ENCODE measurements at regions not wholly inside any gene's neighbourhood (a gene's known extent, or its start where the extent isn't known, plus 50 kb on each side); places are given as distances from the start of the nearest gene placed in this dataset.

DNA sequence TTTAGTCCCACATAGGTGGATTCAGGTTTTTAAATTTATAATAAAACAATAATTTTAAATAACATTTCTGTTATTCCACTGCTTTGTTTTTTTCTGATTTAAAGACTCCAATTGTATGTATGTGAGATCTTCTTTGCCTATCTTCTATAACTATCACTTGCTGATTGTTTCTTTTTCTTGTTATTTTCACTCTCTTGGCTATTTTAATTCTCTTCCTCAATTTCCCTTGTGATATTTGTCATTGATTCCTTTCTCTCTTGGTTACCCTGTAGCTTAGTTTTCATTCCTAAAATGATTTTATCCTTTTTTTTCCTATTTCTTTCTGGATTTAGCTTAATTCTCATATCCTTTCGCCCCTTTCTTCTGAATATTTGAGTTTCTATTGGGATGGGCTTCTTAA, 227.3 kb upstream of the TENT5A start:
- H3K4me3 ChIP-seq (replicated peaks; ENCODE audit: low read depth, low read length), result no peak overlapping the region
- TF ChIP-seq, protein P1, sequence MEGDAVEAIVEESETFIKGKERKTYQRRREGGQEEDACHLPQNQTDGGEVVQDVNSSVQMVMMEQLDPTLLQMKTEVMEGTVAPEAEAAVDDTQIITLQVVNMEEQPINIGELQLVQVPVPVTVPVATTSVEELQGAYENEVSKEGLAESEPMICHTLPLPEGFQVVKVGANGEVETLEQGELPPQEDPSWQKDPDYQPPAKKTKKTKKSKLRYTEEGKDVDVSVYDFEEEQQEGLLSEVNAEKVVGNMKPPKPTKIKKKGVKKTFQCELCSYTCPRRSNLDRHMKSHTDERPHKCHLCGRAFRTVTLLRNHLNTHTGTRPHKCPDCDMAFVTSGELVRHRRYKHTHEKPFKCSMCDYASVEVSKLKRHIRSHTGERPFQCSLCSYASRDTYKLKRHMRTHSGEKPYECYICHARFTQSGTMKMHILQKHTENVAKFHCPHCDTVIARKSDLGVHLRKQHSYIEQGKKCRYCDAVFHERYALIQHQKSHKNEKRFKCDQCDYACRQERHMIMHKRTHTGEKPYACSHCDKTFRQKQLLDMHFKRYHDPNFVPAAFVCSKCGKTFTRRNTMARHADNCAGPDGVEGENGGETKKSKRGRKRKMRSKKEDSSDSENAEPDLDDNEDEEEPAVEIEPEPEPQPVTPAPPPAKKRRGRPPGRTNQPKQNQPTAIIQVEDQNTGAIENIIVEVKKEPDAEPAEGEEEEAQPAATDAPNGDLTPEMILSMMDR (IDR thresholded peaks at IDR 0.05; ENCODE audit: low read depth, low read length, missing control alignments), result no peak
- no peak for DNase-seq (ENCODE audit: extremely low read depth, low read depth)

DNA sequence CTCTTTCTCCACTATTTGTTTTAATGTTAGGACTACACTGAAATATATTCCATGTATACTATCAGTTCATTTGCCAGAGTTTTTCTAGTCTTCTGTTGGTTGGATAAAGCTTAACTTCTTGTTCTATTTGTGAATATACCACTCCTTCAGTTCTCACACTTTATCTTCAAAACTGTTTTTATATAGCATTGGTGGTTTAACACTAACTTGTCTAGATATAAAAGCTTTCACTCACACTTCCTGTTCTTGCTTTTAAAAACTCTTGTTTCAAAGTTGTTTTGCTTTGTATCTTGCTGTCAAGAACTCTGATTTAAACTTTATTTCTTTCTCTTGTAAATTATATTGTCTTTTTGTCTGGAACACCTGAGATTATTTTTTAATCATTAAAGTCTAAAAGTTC, 226.8 kb upstream of the TENT5A start:
- no peak for DNase-seq (ENCODE audit: extremely low read depth, low read depth)
- H3K4me3 ChIP-seq (replicated peaks; ENCODE audit: low read depth, low read length), result no peak overlapping the region
- TF ChIP-seq, protein P1 (IDR thresholded peaks at IDR 0.05; ENCODE audit: low read depth, low read length, missing control alignments), result no peak

DNA sequence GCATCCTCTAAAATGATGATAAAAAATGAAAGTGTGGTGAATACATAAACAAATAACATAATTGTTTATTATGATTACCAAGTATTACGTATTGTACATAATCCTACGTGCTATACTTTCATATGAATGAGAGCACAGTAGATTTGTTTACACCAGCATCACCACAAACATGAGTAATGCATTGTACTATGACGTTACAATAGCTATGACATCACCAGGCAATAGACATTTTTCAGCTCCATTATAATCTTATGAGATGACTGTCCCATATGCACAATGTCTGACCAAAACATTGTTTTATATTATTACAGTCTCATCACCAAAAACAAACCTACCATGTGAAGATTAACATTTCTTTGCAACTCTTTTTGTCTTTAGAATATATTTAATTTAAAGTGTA, 225.7 kb upstream of the TENT5A start:
- no peak for DNase-seq (ENCODE audit: extremely low read depth, low read depth)
- TF ChIP-seq, protein P1 (IDR thresholded peaks at IDR 0.05; ENCODE audit: low read depth, low read length, missing control alignments), result no peak
- no peak overlapping the region for H3K4me3 ChIP-seq (replicated peaks; ENCODE audit: low read depth, low read length)

DNA sequence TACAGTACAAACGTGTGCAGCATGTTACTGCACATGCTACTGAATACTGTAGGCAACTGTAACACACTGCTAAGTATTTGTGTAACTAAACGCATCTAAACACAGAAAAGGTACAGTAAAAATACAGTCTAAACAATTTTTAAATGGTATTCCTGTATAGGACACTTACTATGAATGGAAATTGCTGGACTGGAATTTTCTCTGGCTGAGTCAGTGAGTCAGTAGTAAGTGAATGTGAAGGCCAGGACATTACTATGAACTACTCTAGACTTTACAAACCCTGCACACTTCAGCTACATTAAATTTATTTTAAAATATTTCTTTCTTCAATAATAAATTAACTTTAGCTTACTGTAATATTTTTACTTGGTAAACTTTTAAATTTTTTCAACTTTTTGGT, 225.0 kb upstream of the TENT5A start:
- TF ChIP-seq, protein P1 (IDR thresholded peaks at IDR 0.05; ENCODE audit: low read depth, low read length, missing control alignments), result no peak
- no peak overlapping the region for H3K4me3 ChIP-seq (replicated peaks; ENCODE audit: low read depth, low read length)
- DNase-seq (ENCODE audit: extremely low read depth, low read depth), result no peak

DNA sequence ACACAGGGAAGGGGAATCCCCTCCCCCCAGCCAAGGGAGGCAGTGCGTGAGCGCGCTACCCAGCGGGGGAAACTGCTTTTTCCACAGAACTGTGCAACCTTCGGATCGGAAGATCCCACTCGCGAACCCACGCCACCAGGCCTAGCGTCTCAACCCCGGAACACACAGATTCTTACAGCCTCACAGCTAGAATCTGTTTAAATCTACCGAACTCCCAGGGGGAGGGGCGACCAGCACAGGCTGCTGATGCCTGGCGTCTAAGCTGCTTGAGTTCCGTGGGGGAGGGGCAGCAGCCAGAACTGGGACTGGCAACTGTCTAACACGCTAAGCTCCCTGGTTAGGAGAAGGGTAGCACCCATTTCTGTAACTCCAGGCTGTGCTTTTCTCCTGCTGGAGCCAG, 217.3 kb upstream of the TENT5A start:
- no peak for DNase-seq (ENCODE audit: extremely low read depth, low read depth)

DNA sequence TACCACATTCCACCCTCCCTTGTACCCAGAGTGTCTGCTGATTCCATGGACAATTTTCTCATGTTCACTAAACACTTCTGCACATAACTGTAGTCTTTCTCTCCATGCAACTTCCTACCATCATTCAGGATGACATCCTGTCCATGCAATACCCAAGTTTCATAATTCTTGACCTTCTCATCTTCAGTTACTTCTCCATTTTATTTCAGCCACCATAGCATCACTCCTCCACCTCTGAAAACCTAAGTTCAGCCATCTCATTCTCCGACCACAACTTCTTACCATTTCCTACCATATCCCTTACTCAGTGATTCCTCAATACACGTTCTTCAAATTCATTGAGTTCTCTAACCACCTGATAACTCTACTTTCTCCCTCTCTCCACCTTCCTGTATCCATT, 216.5 kb upstream of the TENT5A start:
- no peak for DNase-seq (ENCODE audit: extremely low read depth, low read depth)
- no peak overlapping the region for H3K4me3 ChIP-seq (replicated peaks; ENCODE audit: low read depth, low read length)
- TF ChIP-seq, protein P1 (IDR thresholded peaks at IDR 0.05; ENCODE audit: low read depth, low read length, missing control alignments), result no peak

More for the DNA sequence above, 217.3 kb upstream of the TENT5A start:
- TF ChIP-seq, protein P1 (IDR thresholded peaks at IDR 0.05; ENCODE audit: low read depth, low read length, missing control alignments), result no peak
- H3K4me3 ChIP-seq (replicated peaks; ENCODE audit: low read depth, low read length), result no peak overlapping the region

DNA sequence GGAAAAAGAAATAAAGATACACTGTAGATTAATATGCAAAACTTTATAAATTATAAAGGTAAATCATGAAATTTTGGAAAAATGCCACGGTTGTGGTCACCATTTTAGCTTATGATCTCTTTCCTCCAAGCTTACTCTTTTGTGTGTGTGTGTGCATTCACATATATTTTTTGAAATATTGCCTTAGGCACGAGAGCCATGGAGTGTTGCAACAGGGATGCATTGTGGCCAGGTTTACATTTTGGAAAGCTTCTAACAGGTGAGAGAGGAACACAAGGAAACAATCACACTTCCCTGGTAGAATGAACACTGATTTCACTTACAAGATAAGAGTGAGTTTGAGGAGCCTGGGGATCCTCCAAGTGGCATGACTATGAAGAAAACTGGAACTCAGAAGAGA, 214.5 kb upstream of the TENT5A start:
- DNase-seq (ENCODE audit: extremely low read depth, low read depth), result no peak
- H3K4me3 ChIP-seq (replicated peaks; ENCODE audit: low read depth, low read length), result no peak overlapping the region
- TF ChIP-seq, protein P1 (IDR thresholded peaks at IDR 0.05; ENCODE audit: low read depth, low read length, missing control alignments), result no peak
